BE2C (cell line): ENCODE measurements at regions not wholly inside any gene's neighbourhood (a gene's known extent, or its start where the extent isn't known, plus 50 kb on each side); places are given as distances from the start of the nearest gene placed in this dataset.

ENCODE experiments used
- DNase-seq: peaks from one replicate; pipeline ENCODE4 v3.0.0-alpha.2; 2020
- H3K27me3 ChIP-seq: fragments of 250-450 bp; sonication (Bioruptor Pico); 2 replicates; pipeline ENCODE4 v1.5.1; 2020; ENCODE audit warnings: mild to moderate bottlenecking
- H3K36me3 ChIP-seq: fragments of 250-450 bp; sonication (Bioruptor Pico); 2 replicates; pipeline ENCODE4 v1.5.1; 2020; ENCODE audit warnings: mild to moderate bottlenecking
- H3K4me1 ChIP-seq: fragments of 250-450 bp; sonication (Bioruptor Pico); 2 replicates; pipeline ENCODE4 v1.5.1; 2020
- H3K4me3 ChIP-seq: 2 replicates; pipeline ENCODE4 v1.5.1; 2011; ENCODE audit warnings: low read depth, low read length
- H3K9me3 ChIP-seq: fragments of 250-450 bp; sonication (Bioruptor Pico); 2 replicates; pipeline ENCODE4 v1.5.1; 2020
- CTCF ChIP-seq: IDR thresholded peaks from 2 replicates; pipeline ENCODE4 v1.5.1; 2012; ENCODE audit warnings: mild to moderate bottlenecking, low read depth, low read length

DNA sequence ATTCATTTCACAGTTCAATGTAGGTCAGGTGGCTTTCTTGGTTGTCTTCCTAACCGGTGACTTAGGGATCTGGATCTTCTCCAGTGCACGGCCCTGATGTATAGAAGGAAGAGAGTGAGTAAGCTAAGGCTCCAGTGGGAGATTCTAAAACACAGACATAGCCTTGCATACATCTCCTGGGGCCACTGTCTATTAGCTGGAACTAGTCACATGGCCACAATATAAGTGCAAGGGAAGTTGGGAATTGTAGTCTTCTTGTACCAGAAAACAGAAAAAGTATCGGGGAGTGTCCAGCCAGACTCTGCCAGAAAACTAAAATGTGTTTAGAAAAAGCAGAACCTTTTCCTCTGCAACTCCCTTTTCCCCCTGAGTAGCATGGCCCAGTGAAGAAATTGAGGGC lies 531.6 kb downstream of the VRK1 start:
- H3K4me3 ChIP-seq = no peak overlapping the region
- DNase-seq = no peak
- TF ChIP-seq CTCF = no peak
- H3K9me3 ChIP-seq = no peaks in the 10 kb centered on the region
- no peaks in the 10 kb centered on the region for H3K36me3 ChIP-seq
- H3K27me3 ChIP-seq = no peaks in the 10 kb centered on the region
- no peaks in the 10 kb centered on the region for H3K4me1 ChIP-seq

GRCh38 chr14:97329701-97330100 lies 532.5 kb downstream of the VRK1 start:
- no peak for TF ChIP-seq CTCF

DNA sequence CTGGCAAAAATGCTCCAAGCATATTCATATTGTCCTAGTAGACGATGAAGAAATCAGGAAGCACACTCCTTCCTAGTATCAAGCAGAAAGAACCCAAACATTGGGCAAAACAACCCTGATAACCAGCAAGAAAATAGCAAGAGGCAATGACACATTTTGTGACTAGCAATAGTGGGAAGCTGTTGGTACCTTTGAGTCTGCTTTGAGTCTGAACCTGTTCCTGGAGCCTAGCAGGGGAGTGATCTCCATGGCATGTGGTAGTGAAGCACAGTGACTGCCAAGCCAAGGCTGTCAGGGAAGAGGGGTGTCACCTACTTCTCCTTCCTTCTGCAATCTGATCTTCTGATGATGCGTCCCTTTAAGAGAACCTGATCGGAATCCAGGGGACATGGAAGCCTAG lies 533.9 kb downstream of the VRK1 start:
- Histone ChIP-seq H3K4me3 (no peak overlapping the region), H3K9me3 (no peaks in the 10 kb centered on the region), H3K27me3 (no peaks in the 10 kb centered on the region), H3K36me3 (no peaks in the 10 kb centered on the region), H3K4me1 (no peaks in the 10 kb centered on the region)
- no peak for DNase-seq
- no peak for TF ChIP-seq CTCF

More at GRCh38 chr14:97329701-97330100, 532.5 kb downstream of the VRK1 start:
- Histone ChIP-seq H3K4me1 (no peaks in the 10 kb centered on the region), H3K9me3 (no peaks in the 10 kb centered on the region), H3K27me3 (no peaks in the 10 kb centered on the region), H3K36me3 (no peaks in the 10 kb centered on the region), H3K4me3 (no peak overlapping the region)
- no peak for DNase-seq

- Histone ChIP-seq H3K36me3 (no peaks in the 10 kb centered on the region), H3K4me3 (no peak overlapping the region), H3K4me1 (no peaks in the 10 kb centered on the region), H3K9me3 (no peaks in the 10 kb centered on the region), H3K27me3 (no peaks in the 10 kb centered on the region)
- no peak for TF ChIP-seq CTCF
- DNase-seq = no peak
Measured at GRCh38 chr14:97331526-97331925, 534.3 kb downstream of the VRK1 start.

DNA sequence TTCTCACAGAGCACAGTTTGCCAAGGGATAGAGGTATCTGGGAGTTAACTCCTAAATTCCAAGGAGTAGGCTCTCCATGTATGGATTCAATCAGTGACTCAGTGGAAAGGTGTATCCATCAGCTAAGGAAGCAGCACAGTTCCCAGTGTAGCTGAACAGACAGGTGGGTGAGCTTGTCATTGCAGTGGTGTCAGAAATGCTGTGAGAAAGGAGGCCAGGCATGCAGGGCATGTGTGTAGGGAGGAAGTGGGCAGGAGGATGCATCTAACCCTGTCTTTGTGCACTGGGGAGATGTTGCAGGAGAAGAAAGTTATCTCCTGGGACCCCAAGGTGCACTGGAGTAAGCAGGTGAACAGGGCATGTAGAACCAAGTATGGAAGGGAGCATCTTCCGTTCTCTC lies 539.0 kb downstream of the VRK1 start:
- no peaks in the 10 kb centered on the region for H3K4me1 ChIP-seq
- no peaks in the 10 kb centered on the region for H3K27me3 ChIP-seq
- H3K4me3 ChIP-seq = no peak overlapping the region
- H3K36me3 ChIP-seq = no peaks in the 10 kb centered on the region
- no peak for TF ChIP-seq CTCF
- no peaks in the 10 kb centered on the region; the same call in 1 of the 2 replicates for H3K9me3 ChIP-seq
- DNase-seq = no peak

GRCh38 chr14:97336816-97337215 lies 539.6 kb downstream of the VRK1 start:
- H3K36me3 ChIP-seq = no peaks in the 10 kb centered on the region
- H3K4me3 ChIP-seq = no peak overlapping the region
- H3K9me3 ChIP-seq = no peaks in the 10 kb centered on the region; the same call in 1 of the 2 replicates
- no peak for DNase-seq
- TF ChIP-seq CTCF = no peak
- no peaks in the 10 kb centered on the region for H3K4me1 ChIP-seq
- no peaks in the 10 kb centered on the region for H3K27me3 ChIP-seq
